HG03432 (cell line): ENCODE measurements at regions not wholly inside any gene's neighbourhood (a gene's known extent, or its start where the extent isn't known, plus 50 kb on each side); places are given as distances from the start of the nearest gene placed in this dataset.
A peak's percentile ranks its signal among the peaks of the same experiment; 100 is the strongest.
"Not testable (repeated sequence)": the region's sequence is repeated elsewhere in the genome, so short reads cannot be mapped to it uniquely, and the experiment has no call there.

Experiments used
- ATAC-seq: cut with Tn5 transposase; IDR thresholded peaks from one replicate; pipeline ENCODE4 v1.9.1; 2021; ENCODE audit warnings: mild to moderate bottlenecking, moderate library complexity; ENCODE audit not compliant: unreplicated experiment

- ATAC-seq: no peak
Measured at GRCh38 chr7:138249975-138250374, 173.7 kb downstream of the AKR1D1 start.

- ATAC-seq: not testable (repeated sequence)
Measured at GRCh38 chr7:138252666-138253065, 176.4 kb downstream of the AKR1D1 start.

- no peak for ATAC-seq
Measured at GRCh38 chr7:138254444-138254843, 178.2 kb downstream of the AKR1D1 start.

- no peak for ATAC-seq
Measured at GRCh38 chr7:138257459-138258196, 181.4 kb downstream of the AKR1D1 start.

GRCh38 chr7:138258197-138258559 lies 181.9 kb downstream of the AKR1D1 start:
- ATAC-seq: no peak

- no peak for ATAC-seq
Measured at GRCh38 chr7:138259675-138260074, 183.4 kb downstream of the AKR1D1 start.

GRCh38 chr7:138267934-138268333 lies 191.7 kb downstream of the AKR1D1 start:
- ATAC-seq: no peak

GRCh38 chr7:138276891-138277290 lies 183.2 kb upstream of the TRIM24 start:
- no peak for ATAC-seq

- no peak for ATAC-seq
Measured at GRCh38 chr7:138278601-138279000, 181.5 kb upstream of the TRIM24 start.

GRCh38 chr7:138282997-138283396 lies 177.1 kb upstream of the TRIM24 start:
- no peak for ATAC-seq

GRCh38 chr7:138285129-138285528 lies 174.9 kb upstream of the TRIM24 start:
- ATAC-seq: no peak

- no peak for ATAC-seq
Measured at GRCh38 chr7:138286846-138287245, 173.2 kb upstream of the TRIM24 start.

- no peak for ATAC-seq
Measured at GRCh38 chr7:138287549-138287948, 172.5 kb upstream of the TRIM24 start.

GRCh38 chr7:138289082-138289481 lies 171.0 kb upstream of the TRIM24 start:
- ATAC-seq: no peak

GRCh38 chr7:138289864-138290263 lies 170.2 kb upstream of the TRIM24 start:
- ATAC-seq: no peak

GRCh38 chr7:138292951-138293350 lies 167.1 kb upstream of the TRIM24 start:
- ATAC-seq: no peak

GRCh38 chr7:138295049-138295637 lies 164.9 kb upstream of the TRIM24 start:
- ATAC-seq: peak; percentile 73

GRCh38 chr7:138297526-138297925 lies 162.5 kb upstream of the TRIM24 start:
- ATAC-seq: no peak

- ATAC-seq: no peak
Measured at GRCh38 chr7:138299066-138299465, 161.0 kb upstream of the TRIM24 start.

- no peak for ATAC-seq
Measured at GRCh38 chr7:138303230-138304070, 156.6 kb upstream of the TRIM24 start.

- ATAC-seq: no peak
Measured at GRCh38 chr7:138304071-138304320, 156.1 kb upstream of the TRIM24 start.

GRCh38 chr7:138307633-138308032 lies 152.4 kb upstream of the TRIM24 start:
- ATAC-seq: no peak
